ENCODE measurements at regions not wholly inside any gene's neighbourhood (a gene's known extent, or its start where the extent isn't known, plus 50 kb on each side); places are given as distances from the start of the nearest gene placed in this dataset.

GRCh38 chr16:62100651-62101050 lies 64.4 kb upstream of the CDH8 start:
- H3K4me3 ChIP-seq (ENCODE audit: low read depth in 1 of 2, low read length in 2 of 2): no peak overlapping the region
- no peaks in the 10 kb centered on the region for H3K27me3 ChIP-seq (ENCODE audit: low read depth, low read length)
- H3K4me1 ChIP-seq (ENCODE audit: control insufficient read depth in 1 of 2, insufficient read depth in 2 of 2, low read length in 2 of 2): no peaks in the 10 kb centered on the region
- H3K9me3 ChIP-seq (ENCODE audit: control insufficient read depth in 1 of 2, low read length in 2 of 2): no peaks in the 10 kb centered on the region
- H3K36me3 ChIP-seq (ENCODE audit: control insufficient read depth in 1 of 2, insufficient read depth in 2 of 2, low read length in 2 of 2): no peaks in the 10 kb centered on the region
- no peak overlapping the region for H3K27ac ChIP-seq (ENCODE audit: low read length)

DNA sequence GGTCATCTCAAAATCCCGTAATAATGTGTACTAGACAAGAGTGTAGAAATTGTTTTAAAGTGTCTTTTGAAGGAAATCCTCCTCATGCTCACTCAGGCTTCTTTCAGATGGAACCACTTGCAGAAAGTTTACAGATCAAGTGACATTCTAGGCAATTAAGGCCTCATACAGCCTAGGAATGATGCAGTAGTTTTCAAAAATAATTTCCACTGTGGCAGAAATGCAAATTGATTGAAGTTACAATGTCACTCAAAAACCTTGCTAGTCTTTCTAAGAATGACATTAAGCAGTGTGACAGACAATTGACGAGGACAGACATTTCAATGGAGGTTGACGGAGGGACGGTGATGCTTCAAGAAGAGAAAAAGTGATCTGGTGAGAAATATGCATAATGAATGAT lies 53.5 kb upstream of the CDH8 start:
- Histone ChIP-seq H3K4me1 (ENCODE audit: control insufficient read depth in 1 of 2, insufficient read depth in 2 of 2, low read length in 2 of 2) (no peaks in the 10 kb centered on the region), H3K27me3 (ENCODE audit: low read depth, low read length) (no peaks in the 10 kb centered on the region), H3K27ac (ENCODE audit: low read length) (no peak overlapping the region), H3K4me3 (ENCODE audit: low read depth in 1 of 2, low read length in 2 of 2) (no peak overlapping the region), H3K9me3 (ENCODE audit: control insufficient read depth in 1 of 2, low read length in 2 of 2) (no peaks in the 10 kb centered on the region), H3K36me3 (ENCODE audit: control insufficient read depth in 1 of 2, insufficient read depth in 2 of 2, low read length in 2 of 2) (no peaks in the 10 kb centered on the region)

- Histone ChIP-seq H3K27me3 (ENCODE audit: low read depth, low read length) (no peaks in the 10 kb centered on the region), H3K36me3 (ENCODE audit: control insufficient read depth in 1 of 2, insufficient read depth in 2 of 2, low read length in 2 of 2) (no peaks in the 10 kb centered on the region), H3K4me1 (ENCODE audit: control insufficient read depth in 1 of 2, insufficient read depth in 2 of 2, low read length in 2 of 2) (no peaks in the 10 kb centered on the region), H3K4me3 (ENCODE audit: low read depth in 1 of 2, low read length in 2 of 2) (no peak overlapping the region), H3K9me3 (ENCODE audit: control insufficient read depth in 1 of 2, low read length in 2 of 2) (no peaks in the 10 kb centered on the region), H3K27ac (ENCODE audit: low read length) (no peak overlapping the region)
Measured at GRCh38 chr16:62088731-62089410, 52.6 kb upstream of the CDH8 start.

All from muscle layer of duodenum (tissue), 2 donors.